ENCODE measurements at regions not wholly inside any gene's neighbourhood (a gene's known extent, or its start where the extent isn't known, plus 50 kb on each side); places are given as distances from the start of the nearest gene placed in this dataset.

DNA sequence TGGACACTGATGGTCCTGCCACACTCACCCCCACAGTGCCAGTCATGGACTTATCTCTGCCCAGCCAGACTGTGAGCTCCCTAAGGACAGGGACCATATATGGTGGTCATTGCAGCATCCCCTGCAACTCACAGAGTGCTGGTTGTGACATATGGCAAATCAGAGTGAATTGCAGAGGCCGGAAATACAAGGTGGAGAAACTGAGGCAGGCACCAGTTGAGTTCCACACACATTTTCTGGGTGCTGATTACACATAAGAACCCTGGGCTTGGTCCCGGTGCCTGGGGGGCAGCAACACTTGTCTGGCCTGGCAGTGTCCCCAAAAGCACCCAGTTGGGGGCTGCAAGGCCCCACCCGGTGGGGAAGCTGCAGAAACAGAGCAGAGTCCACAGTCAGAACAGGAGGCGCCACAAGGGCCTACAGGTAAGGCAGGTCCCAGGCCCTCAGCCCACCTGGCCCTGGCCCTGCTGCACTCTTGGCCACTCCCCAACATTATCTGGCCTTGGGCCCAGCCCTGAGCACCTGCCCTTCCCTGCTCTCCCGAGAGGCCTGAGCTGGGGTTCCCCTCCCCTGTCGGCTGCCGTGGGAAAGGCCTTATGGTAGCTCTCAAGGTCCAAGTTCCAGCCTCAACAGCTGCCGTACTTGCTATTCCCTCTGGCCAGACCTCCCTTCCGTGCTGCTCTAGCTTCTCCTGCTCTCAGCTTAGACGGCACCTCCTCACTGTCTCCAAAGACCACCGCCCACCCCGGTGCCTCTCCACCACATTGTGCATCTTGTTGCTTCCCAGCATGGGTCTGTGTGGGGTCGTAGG lies 140.8 kb upstream of the PTPN1 start:
- Histone ChIP-seq H3K27me3 (ENCODE audit: control insufficient read depth in 2 of 2, insufficient read depth in 2 of 2, low read length in 2 of 2) (peaks cover 0 to 5% of the 10 kb centered on the region in 2 experiments; a peak in 1 of 5 replicates), H3K4me3 (no peak overlapping the region), H2AFZ (ENCODE audit: low read depth, low read length) (peak overlapping the region; percentile 50), H3K9ac (ENCODE audit: insufficient read depth in 1 of 2, low read depth in 2 of 2, low read length in 2 of 2) (no peak overlapping the region), H3K9me3 (replicated peaks; ENCODE audit: control insufficient read depth, insufficient read depth, low read depth, low read length) (no peaks in the 10 kb centered on the region), H3K4me2 (ENCODE audit: insufficient read depth, low read length) (peak overlapping the region; percentile 47; the same call in 1 of the 2 replicates), H3K4me1 (replicated peaks in 1 of 2; ENCODE audit: control insufficient read depth in 2 of 2, insufficient read depth in 2 of 2, low read length in 2 of 2) (peaks cover 7 to 8% of the 10 kb centered on the region in 2 experiments), H3K79me2 (ENCODE audit: control insufficient read depth, insufficient read depth, low read length) (no peaks in the 10 kb centered on the region), H4K20me1 (replicated peaks; ENCODE audit: control insufficient read depth, insufficient read depth, low read length) (no peaks in the 10 kb centered on the region), H3K36me3 (ENCODE audit: control insufficient read depth, insufficient read depth, low read length) (no peaks in the 10 kb centered on the region), H3K27ac (ENCODE audit: extremely low read depth, low read depth, low read length) (no peak overlapping the region; the same call in 2 of the 3 replicates), H3K9me1 (ENCODE audit: control insufficient read depth, insufficient read depth, low read length) (no peaks in the 10 kb centered on the region)
- ChIA-PET POLR2A (interaction anchor here (0.6 to 2.0 kb wide), 7 partner anchors 9 to 181 kb away, joined by 3 to 5 read pairs (median 3); no protein-coding TSS in a partner anchor), CTCF (ENCODE audit: low intra/inter-chr PET ratio) (no interaction called here)
- no peak for DNase-seq (ENCODE audit: extremely low read depth in 1 of 4, low spot score in 3 of 4)
- WGBS (ENCODE audit: insufficient coverage, low coverage, missing lambda C conversion rate): 59% methylated on average over 13 of the region's 13 CpGs
- no peak for FAIRE-seq
- intact Hi-C loops (cut with micrococcal nuclease): no loop called here
- TF ChIP-seq CBFB (CRISPR knock-in tag; IDR thresholded peaks at IDR 0.05) (0 out of 2 replicates have a peak, but pooled peaks have one; percentile 64), PTTG1 (tag; IDR thresholded peaks at IDR 0.05; ENCODE audit: low read depth) (0 out of 2 replicates have a peak, but pooled peaks have one; percentile 15), NR2C2 (CRISPR knock-in tag; IDR thresholded peaks at IDR 0.05) (no peak), NR2C2 (tag; IDR thresholded peaks at IDR 0.05) (peak; percentile 39; the same call in 1 of the 2 replicates), MCM2 (IDR thresholded peaks at IDR 0.05; ENCODE audit: low read depth) (no peak)
- in situ Hi-C loops (cut with MboI): no loop called here
- peak; percentile 50 for ATAC-seq
- BruUV-seq (replicated peaks): no TSS peak

Measured in K562 (cell line).